ENCODE measurements at regions not wholly inside any gene's neighbourhood (a gene's known extent, or its start where the extent isn't known, plus 50 kb on each side); places are given as distances from the start of the nearest gene placed in this dataset.

DNA sequence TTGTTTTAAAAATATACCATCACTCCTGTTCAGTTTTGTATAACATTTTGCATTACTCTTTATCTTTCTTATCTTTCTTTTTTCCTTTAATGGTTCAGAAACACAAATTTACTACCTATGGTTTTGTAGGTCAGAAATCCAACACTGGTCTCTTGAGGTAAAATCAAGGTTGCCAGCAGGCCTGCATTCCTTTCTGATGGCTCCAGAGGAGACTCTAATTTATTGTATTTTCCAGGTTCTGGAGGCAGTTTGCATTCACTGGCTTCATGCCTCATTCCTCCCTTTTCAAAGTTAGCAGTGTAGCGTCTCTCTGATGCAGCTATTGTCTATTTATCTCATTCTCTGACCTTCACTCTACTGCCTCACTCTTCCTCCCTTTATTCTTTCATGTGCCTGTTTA is 767.4 kb downstream of the SLITRK6 start:
- no peak overlapping the region for H3K27ac ChIP-seq
- no peak for DNase-seq (ENCODE audit: low spot score)
- H3K9me3 ChIP-seq (ENCODE audit: low read depth): no peaks in the 10 kb centered on the region
- no peaks in the 10 kb centered on the region for H3K79me2 ChIP-seq
- no peak overlapping the region for H3K4me3 ChIP-seq
- no peaks in the 10 kb centered on the region for H3K9me2 ChIP-seq (replicated peaks; ENCODE audit: insufficient read depth)
- TF ChIP-seq EZH2phosphoT487 (IDR thresholded peaks at IDR 0.05; ENCODE audit: low read depth, severe bottlenecking, unreplicated experiment) (no peak), EZH2 (IDR thresholded peaks at IDR 0.05; ENCODE audit: borderline replicate concordance) (no peak)
- no peaks in the 10 kb centered on the region for H3K4me1 ChIP-seq (ENCODE audit: insufficient read depth)
- H3K36me3 ChIP-seq (replicated peaks; ENCODE audit: insufficient read depth, low read depth): no peaks in the 10 kb centered on the region
- H2AFZ ChIP-seq: no peak overlapping the region
- WGBS (ENCODE audit: low lambda C conversion rate, missing lambda C conversion rate): 54% methylated on average over 1 of the region's 1 CpG
- no peaks in the 10 kb centered on the region for H3K27me3 ChIP-seq
- H4K20me1 ChIP-seq (ENCODE audit: insufficient read depth, poor library complexity, severe bottlenecking): no peaks in the 10 kb centered on the region
- no peak overlapping the region for H3K4me2 ChIP-seq

DNA sequence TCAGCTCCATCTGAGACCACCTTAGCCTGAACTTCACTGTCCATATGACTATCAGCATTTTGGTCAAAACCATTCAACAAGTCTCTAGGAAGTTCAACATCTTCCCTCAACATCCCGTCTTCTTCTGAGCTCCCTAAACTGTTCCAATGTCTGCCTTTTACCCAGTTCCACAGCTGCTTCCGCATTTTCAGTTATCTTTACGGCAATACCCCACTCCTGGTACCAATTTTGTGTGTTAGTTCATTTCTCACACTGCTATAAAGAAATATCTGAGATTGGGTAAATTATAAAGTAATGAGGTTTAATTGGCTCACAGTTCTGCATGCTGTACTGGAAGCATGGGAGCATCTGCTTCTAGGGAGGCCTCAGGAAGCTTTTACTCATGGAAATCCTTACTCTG is 771.2 kb downstream of the SLITRK6 start:
- H3K4me1 ChIP-seq (ENCODE audit: insufficient read depth): no peaks in the 10 kb centered on the region
- no peaks in the 10 kb centered on the region for H3K79me2 ChIP-seq
- H3K9me3 ChIP-seq (ENCODE audit: low read depth): no peaks in the 10 kb centered on the region
- TF ChIP-seq, protein P1, sequence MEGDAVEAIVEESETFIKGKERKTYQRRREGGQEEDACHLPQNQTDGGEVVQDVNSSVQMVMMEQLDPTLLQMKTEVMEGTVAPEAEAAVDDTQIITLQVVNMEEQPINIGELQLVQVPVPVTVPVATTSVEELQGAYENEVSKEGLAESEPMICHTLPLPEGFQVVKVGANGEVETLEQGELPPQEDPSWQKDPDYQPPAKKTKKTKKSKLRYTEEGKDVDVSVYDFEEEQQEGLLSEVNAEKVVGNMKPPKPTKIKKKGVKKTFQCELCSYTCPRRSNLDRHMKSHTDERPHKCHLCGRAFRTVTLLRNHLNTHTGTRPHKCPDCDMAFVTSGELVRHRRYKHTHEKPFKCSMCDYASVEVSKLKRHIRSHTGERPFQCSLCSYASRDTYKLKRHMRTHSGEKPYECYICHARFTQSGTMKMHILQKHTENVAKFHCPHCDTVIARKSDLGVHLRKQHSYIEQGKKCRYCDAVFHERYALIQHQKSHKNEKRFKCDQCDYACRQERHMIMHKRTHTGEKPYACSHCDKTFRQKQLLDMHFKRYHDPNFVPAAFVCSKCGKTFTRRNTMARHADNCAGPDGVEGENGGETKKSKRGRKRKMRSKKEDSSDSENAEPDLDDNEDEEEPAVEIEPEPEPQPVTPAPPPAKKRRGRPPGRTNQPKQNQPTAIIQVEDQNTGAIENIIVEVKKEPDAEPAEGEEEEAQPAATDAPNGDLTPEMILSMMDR (IDR thresholded peaks at IDR 0.05; ENCODE audit: poor library complexity): no peak
- no peak for TF ChIP-seq EZH2 (IDR thresholded peaks at IDR 0.05; ENCODE audit: borderline replicate concordance)
- no peak for TF ChIP-seq EZH2phosphoT487 (IDR thresholded peaks at IDR 0.05; ENCODE audit: low read depth, severe bottlenecking, unreplicated experiment)
- H2AFZ ChIP-seq: no peak overlapping the region
- no peak overlapping the region for H3K4me2 ChIP-seq
- H3K36me3 ChIP-seq (replicated peaks; ENCODE audit: insufficient read depth, low read depth): no peaks in the 10 kb centered on the region
- no peak overlapping the region for H3K27ac ChIP-seq
- no peaks in the 10 kb centered on the region for H4K20me1 ChIP-seq (ENCODE audit: insufficient read depth, poor library complexity, severe bottlenecking)
- DNase-seq (ENCODE audit: low spot score): no peak
- no peaks in the 10 kb centered on the region for H3K27me3 ChIP-seq
- H3K4me3 ChIP-seq: no peak overlapping the region
- no peaks in the 10 kb centered on the region for H3K9me2 ChIP-seq (replicated peaks; ENCODE audit: insufficient read depth)
- 93% methylated on average over 3 of the region's 3 CpGs for WGBS (ENCODE audit: low lambda C conversion rate, missing lambda C conversion rate)

DNA sequence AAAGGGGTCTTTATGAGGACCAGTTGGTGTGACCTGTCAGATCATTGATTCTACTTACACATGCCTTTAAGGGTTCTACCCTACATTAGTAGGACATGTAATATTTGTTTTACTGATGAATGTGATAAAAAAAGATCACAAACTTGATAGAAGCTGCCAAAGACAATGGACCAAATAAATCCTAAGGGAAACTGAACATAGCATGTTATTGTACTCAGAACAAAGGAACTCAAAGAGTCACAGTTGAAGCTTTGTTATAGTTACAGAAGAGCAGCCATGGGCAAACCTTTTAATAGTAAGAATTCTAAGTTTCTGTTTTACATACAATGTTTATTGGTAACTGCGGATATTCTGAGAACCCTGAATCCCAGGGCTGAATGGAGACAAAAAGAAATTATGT is 780.1 kb downstream of the SLITRK6 start:
- Histone ChIP-seq H3K4me3 (no peak overlapping the region), H3K9me3 (ENCODE audit: low read depth) (no peaks in the 10 kb centered on the region), H3K27ac (no peak overlapping the region), H3K9me2 (replicated peaks; ENCODE audit: insufficient read depth) (no peaks in the 10 kb centered on the region), H3K4me1 (ENCODE audit: insufficient read depth) (no peaks in the 10 kb centered on the region), H4K20me1 (ENCODE audit: insufficient read depth, poor library complexity, severe bottlenecking) (no peaks in the 10 kb centered on the region), H3K36me3 (replicated peaks; ENCODE audit: insufficient read depth, low read depth) (no peaks in the 10 kb centered on the region), H3K27me3 (no peaks in the 10 kb centered on the region), H3K4me2 (no peak overlapping the region), H3K79me2 (no peaks in the 10 kb centered on the region), H2AFZ (no peak overlapping the region)
- no peak for TF ChIP-seq EZH2phosphoT487 (IDR thresholded peaks at IDR 0.05; ENCODE audit: low read depth, severe bottlenecking, unreplicated experiment)
- no peak for TF ChIP-seq EZH2 (IDR thresholded peaks at IDR 0.05; ENCODE audit: borderline replicate concordance)
- TF ChIP-seq, protein P1 (IDR thresholded peaks at IDR 0.05; ENCODE audit: poor library complexity): no peak
- no peak for DNase-seq (ENCODE audit: low spot score)
- WGBS (ENCODE audit: low lambda C conversion rate, missing lambda C conversion rate): 76% methylated on average over 1 of the region's 1 CpG

DNA sequence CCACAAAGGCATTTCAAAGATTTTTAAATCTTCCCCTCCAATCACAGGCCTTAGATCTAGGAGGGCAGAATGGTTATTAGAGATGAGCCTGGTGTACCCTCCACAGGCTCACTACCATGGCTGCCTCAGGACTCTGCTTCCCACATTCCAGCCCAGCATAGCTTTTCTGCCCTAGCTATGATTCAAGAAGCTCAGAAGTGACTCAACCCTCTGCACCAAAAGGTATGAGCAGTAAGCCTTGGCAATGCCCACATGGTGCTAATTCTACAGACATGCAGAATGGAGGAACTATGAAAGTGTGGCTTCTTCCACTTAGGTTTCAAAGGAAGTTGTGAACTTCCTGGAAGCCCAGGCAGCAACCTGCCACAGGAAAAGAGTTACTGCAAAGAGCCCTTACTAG is 786.2 kb downstream of the SLITRK6 start:
- Histone ChIP-seq H3K79me2 (no peaks in the 10 kb centered on the region), H3K4me3 (no peak overlapping the region), H3K4me1 (ENCODE audit: insufficient read depth) (no peaks in the 10 kb centered on the region), H2AFZ (no peak overlapping the region), H4K20me1 (ENCODE audit: insufficient read depth, poor library complexity, severe bottlenecking) (no peaks in the 10 kb centered on the region), H3K9me3 (ENCODE audit: low read depth) (no peaks in the 10 kb centered on the region), H3K36me3 (replicated peaks; ENCODE audit: insufficient read depth, low read depth) (no peaks in the 10 kb centered on the region), H3K27me3 (no peaks in the 10 kb centered on the region), H3K27ac (no peak overlapping the region), H3K4me2 (no peak overlapping the region), H3K9me2 (replicated peaks; ENCODE audit: insufficient read depth) (no peaks in the 10 kb centered on the region)
- TF ChIP-seq EZH2 (IDR thresholded peaks at IDR 0.05; ENCODE audit: borderline replicate concordance): no peak
- TF ChIP-seq, protein P1 (IDR thresholded peaks at IDR 0.05; ENCODE audit: poor library complexity): no peak
- no peak for TF ChIP-seq EZH2phosphoT487 (IDR thresholded peaks at IDR 0.05; ENCODE audit: low read depth, severe bottlenecking, unreplicated experiment)
- no peak for DNase-seq (ENCODE audit: low spot score)
